ENCODE measurements at regions not wholly inside any gene's neighbourhood (a gene's known extent, or its start where the extent isn't known, plus 50 kb on each side); places are given as distances from the start of the nearest gene placed in this dataset.

DNA sequence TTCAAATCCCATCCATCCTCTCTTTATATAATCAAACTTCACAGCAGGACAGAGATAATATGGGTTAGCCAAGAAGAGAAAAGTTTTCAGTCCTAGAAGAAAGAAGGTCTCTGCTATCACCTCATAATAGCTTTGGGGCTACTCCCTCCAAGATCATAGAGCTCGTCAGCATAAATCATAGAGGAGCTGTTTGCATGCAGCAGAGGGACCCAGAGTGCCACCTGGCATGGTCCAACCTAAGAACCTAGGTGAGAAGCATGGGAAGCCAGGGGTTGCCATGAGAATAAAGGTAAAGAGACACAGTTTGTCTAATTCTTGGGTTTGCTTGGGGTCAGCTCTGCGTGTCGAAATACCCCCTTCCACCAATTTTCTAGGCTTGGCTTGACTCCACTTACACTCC lies 87.1 kb upstream of the CYP1B1 start:
- H3K4me3 ChIP-seq: no peak overlapping the region
- H3K4me1 ChIP-seq (replicated peaks in 1 of 2): no peaks in the 10 kb centered on the region
- in situ Hi-C loops (cut with MboI; ENCODE audit: low pct_unique_long_range_greater_than_20kb in 2 of 9, low sequenced_read_pairs in 9 of 9, unreplicated experiment in 9 of 9): no loop called here
- ATAC-seq (replicated peaks in 6 of 8): peak in 1 of 8 experiments; percentile 28
- 0 to 100% (median 58%) methylated on average over 1 to 3 of the region's 3 CpGs; no CpG with 5 or more reads in 6 of the 10 experiments for WGBS, 10 experiments
- H3K27ac ChIP-seq: no peak overlapping the region

DNA sequence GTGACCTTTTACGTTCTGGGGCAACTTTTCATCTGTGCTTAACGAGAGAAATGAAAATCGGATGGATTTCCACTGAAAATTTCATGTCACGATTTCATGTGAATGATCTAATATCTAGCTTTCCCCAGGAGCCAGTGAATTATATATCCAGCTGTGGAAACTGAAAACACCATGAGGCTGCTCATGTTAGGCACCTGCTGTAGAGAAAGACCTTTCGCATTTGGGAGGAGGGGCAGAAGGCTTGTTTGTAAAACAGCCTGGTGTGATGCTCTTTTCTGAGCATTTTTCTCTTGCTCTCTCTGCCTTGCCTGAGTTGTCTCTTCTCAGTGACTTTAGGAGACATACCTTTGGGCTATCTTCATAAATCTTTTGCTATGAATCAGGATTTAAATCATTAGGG lies 84.6 kb upstream of the CYP1B1 start:
- Histone ChIP-seq H3K4me1 (replicated peaks in 1 of 2) (no peaks in the 10 kb centered on the region), H3K27ac (no peak overlapping the region), H3K4me3 (no peak overlapping the region)
- no peak for ATAC-seq (replicated peaks in 6 of 8)
- in situ Hi-C loops (cut with MboI; ENCODE audit: low pct_unique_long_range_greater_than_20kb in 2 of 9, low sequenced_read_pairs in 9 of 9, unreplicated experiment in 9 of 9): no loop called here
- 20 to 97% (median 87%) methylated on average over 1 to 5 of the region's 5 CpGs; no CpG with 5 or more reads in 2 of the 10 experiments for WGBS, 10 experiments

DNA sequence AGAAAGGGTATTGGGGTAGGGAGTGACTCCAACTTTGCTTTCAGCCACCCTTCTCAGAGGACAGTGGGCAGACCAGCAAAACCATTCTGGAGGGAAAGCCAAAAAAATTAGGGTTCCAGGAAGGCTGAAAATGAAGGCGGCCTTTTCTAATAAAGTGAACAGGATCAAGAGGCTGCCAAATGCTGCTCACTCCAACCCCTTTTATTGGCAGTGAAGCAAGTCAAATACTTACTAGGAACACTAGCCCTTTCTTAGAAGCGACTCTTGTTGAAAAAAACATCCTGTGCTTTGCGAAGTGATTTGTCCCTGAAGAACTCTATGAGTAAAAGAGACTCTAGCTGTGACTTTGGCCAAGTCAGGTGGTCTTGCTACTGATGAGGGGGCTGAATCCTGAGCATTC lies 83.6 kb upstream of the CYP1B1 start:
- H3K4me1 ChIP-seq (replicated peaks in 1 of 2): no peaks in the 10 kb centered on the region
- in situ Hi-C loops (cut with MboI; ENCODE audit: low pct_unique_long_range_greater_than_20kb in 2 of 9, low sequenced_read_pairs in 9 of 9, unreplicated experiment in 9 of 9): no loop called here
- ATAC-seq (replicated peaks in 6 of 8): no peak
- WGBS, 10 experiments: 20 to 100% (median 46%) methylated on average over 2 to 3 of the region's 3 CpGs; no CpG with 5 or more reads in 4 of the 10 experiments
- H3K4me3 ChIP-seq: no peak overlapping the region
- no peak overlapping the region for H3K27ac ChIP-seq

DNA sequence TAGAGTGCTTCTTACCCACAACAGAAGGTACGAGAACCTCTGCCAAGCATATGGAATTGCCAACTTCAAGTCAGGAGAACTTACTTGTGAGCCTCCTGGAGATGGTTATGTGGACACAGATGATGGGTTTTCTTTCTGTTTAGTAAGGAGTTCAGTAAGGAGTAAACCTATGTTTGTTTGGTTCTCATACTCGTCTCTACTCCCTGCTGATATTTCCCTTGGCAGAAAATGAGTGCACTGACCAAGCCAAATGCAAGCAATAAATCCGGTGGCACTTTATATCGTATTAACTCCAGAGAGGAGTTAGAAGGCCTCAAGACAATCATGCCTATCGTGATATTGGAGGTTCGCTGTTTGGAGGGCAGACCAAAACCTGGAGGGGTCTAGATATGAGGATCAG lies 83.2 kb upstream of the CYP1B1 start:
- WGBS, 10 experiments: 34 to 94% (median 83%) methylated on average over 1 to 6 of the region's 6 CpGs
- ATAC-seq (replicated peaks in 6 of 8): no peak
- Histone ChIP-seq H3K27ac (no peak overlapping the region), H3K4me1 (replicated peaks in 1 of 2) (no peaks in the 10 kb centered on the region), H3K4me3 (no peak overlapping the region)
- in situ Hi-C loops (cut with MboI; ENCODE audit: low pct_unique_long_range_greater_than_20kb in 2 of 9, low sequenced_read_pairs in 9 of 9, unreplicated experiment in 9 of 9): no loop called here

DNA sequence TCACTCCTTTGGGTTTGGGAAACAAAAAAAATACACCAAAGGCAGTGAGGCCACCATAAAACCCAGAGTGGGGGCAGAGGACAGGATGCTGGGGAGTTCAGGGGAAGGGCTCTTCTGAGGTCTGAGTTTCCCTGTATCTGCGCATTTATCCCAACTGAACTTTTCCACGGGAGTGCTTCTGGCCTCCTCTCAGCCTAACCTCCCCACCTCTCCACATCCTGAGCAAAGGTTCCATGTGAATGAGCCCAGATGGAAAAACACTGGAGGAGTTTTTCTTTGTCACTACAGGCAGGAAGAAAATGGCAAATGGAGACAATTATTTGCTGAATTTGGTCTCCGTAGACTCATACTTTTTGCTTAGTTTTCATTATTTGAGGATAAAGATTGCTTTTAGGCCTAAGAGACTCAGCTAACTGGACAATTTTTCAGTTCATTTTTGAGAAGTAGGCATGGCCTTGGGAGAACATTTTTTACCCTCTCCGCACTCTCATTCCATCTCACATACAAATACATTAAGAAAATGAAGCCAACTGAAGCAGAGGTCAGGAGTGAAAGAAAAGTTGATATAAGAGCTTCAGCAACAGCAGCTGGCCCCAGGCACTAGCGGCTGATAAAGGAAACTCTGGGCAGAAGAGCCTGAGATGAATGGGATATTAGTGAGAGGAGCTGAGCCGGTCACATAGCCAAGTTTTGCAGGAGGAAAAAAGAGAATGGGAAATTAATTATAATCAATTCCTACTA lies 82.6 kb upstream of the CYP1B1 start:
- Histone ChIP-seq H3K4me3 (no peak overlapping the region), H3K27ac (no peak overlapping the region), H3K4me1 (replicated peaks in 1 of 2) (no peaks in the 10 kb centered on the region)
- 70 to 100% (median 90%) methylated on average over 2 to 4 of the region's 6 CpGs for WGBS, 10 experiments
- ATAC-seq (replicated peaks in 6 of 8): no peak
- in situ Hi-C loops (cut with MboI; ENCODE audit: low pct_unique_long_range_greater_than_20kb in 2 of 9, low sequenced_read_pairs in 9 of 9, unreplicated experiment in 9 of 9): no loop called here

DNA sequence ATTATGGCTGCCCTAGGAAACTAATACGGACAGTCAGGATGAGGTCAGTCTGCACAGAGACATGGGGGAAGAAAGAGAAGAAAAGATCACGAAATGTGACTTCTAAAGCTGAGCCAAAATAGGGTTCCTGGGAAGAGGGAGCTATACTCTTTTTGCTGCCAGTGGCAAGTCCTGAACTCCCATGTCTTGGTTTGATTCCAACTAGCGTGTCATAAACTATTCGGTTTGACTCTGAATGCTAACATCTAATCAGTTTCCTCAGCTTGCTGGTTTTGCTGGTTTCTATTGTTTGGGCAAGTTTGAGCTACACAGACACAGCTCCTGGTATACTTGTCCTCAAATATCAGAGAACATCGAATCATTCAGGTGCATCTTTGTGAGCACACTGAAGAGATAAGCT lies 80.5 kb upstream of the CYP1B1 start:
- WGBS, 10 experiments: 50 to 99% (median 88%) methylated on average over 2 to 5 of the region's 5 CpGs; no CpG with 5 or more reads in 2 of the 10 experiments
- in situ Hi-C loops (cut with MboI; ENCODE audit: low pct_unique_long_range_greater_than_20kb in 2 of 9, low sequenced_read_pairs in 9 of 9, unreplicated experiment in 9 of 9): no loop called here
- peaks cover 0 to 2% of the 10 kb centered on the region in 2 donors for H3K4me1 ChIP-seq (replicated peaks in 1 of 2)
- no peak overlapping the region for H3K4me3 ChIP-seq
- no peak for ATAC-seq (replicated peaks in 6 of 8)
- H3K27ac ChIP-seq: no peak overlapping the region

DNA sequence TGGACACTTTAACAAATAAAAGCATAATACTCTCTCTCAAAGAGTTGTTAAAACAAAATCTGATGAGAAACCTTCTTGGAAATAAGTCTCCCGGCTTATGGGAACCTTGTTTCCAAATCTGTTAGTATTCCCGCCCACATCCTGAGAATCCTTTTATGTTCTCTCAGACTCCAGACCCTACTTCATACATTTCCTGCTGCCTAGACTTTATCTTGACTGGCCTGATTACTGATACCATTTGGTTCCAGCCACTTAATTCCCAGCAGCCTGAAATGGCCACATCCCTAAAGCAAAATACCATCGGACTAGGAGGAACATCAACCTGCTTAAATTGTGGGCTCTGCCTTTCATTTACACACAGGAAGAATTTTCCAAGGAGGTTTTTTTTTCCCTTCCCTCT lies 79.1 kb upstream of the CYP1B1 start:
- 39 to 100% (median 95%) methylated on average over 1 to 3 of the region's 3 CpGs for WGBS, 10 experiments
- in situ Hi-C loops (cut with MboI; ENCODE audit: low pct_unique_long_range_greater_than_20kb in 2 of 9, low sequenced_read_pairs in 9 of 9, unreplicated experiment in 9 of 9): no loop called here
- no peak overlapping the region for H3K4me3 ChIP-seq
- no peak for ATAC-seq (replicated peaks in 6 of 8)
- no peak overlapping the region for H3K27ac ChIP-seq
- H3K4me1 ChIP-seq (replicated peaks in 1 of 2): peaks cover 0 to 2% of the 10 kb centered on the region in 2 donors

DNA sequence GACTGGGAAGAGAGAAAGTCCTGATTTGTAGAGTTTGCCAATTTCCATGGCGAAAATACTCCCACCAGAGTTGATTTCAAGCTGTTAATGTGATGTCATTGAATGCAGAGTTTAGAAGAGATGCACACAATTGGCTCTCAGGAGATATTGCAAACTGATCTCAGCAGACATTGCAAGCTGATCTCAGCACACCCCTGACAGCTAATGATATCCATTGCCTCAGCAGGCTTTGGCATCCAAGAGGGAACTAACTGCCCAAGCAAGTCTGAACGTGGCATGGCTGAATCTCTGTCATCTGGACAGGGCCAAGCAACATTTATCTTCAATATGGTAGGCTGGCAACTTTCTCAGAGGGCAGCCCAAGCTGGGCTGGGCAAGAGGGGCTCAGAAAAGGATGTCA lies 78.4 kb upstream of the CYP1B1 start:
- no peak for ATAC-seq (replicated peaks in 6 of 8)
- peaks cover 0 to 2% of the 10 kb centered on the region in 2 donors for H3K4me1 ChIP-seq (replicated peaks in 1 of 2)
- H3K4me3 ChIP-seq: no peak overlapping the region
- no peak overlapping the region for H3K27ac ChIP-seq
- in situ Hi-C loops (cut with MboI; ENCODE audit: low pct_unique_long_range_greater_than_20kb in 2 of 9, low sequenced_read_pairs in 9 of 9, unreplicated experiment in 9 of 9): no loop called here
- 39 to 58% (median 43%) methylated on average over 1 to 2 of the region's 2 CpGs; no CpG with 5 or more reads in 5 of the 10 experiments for WGBS, 10 experiments

DNA sequence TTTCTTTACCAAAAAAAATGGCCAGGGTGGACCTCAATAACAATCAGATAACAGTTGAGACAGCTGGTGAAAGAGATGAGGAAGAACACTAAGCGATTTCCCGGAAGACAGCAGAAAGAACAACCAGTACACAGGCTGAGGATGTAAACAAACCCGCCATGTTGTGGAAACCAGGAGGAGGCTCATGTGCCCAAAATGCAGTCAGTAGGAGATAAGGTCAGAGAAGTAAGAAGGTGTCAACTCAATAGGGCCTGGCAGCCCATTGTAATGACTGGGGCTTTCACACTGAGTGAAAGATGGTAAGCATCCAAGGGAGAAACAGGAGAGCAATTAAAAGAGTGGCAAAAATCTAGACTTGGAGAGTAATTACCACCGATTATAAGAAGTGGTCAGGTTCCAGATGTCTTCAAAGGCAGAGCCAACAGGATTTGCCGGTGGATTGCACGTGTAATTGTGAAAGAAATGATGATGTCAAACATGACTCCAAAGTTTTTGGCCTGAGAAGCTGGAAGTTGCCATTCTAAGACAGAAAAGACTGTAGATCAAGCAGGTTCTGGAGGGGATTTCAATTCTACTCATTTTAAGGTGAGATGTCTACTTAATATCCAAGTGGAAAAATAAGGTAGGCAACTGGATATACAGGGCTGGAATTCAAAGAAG lies 77.7 kb upstream of the CYP1B1 start:
- Histone ChIP-seq H3K27ac (no peak overlapping the region), H3K4me1 (replicated peaks in 1 of 2) (peaks cover 0 to 2% of the 10 kb centered on the region in 2 donors), H3K4me3 (no peak overlapping the region)
- in situ Hi-C loops (cut with MboI; ENCODE audit: low pct_unique_long_range_greater_than_20kb in 2 of 9, low sequenced_read_pairs in 9 of 9, unreplicated experiment in 9 of 9): no loop called here
- ATAC-seq (replicated peaks in 6 of 8): no peak
- WGBS, 10 experiments: 70 to 91% (median 78%) methylated on average over 1 to 5 of the region's 6 CpGs; no CpG with 5 or more reads in 2 of the 10 experiments

DNA sequence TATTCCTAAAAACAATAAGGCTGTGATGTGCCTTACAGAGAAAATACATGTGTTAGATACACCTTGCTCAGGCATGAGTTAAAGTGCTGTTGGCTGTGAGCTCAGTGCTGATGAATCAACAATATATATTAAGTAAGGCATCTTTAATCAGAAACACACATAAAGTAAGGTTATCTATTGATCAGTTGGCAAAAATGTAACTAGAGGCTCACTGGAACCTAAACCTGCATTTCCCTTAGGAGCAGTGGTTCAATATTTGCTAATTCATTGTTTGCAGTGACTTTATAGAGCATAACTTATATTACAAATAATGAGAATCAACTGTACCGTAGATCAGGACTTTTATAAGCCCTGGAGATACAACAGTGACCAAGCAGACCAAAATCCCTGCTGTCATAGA lies 77.0 kb upstream of the CYP1B1 start:
- 43 to 100% (median 67%) methylated on average over 1 of the region's 1 CpG; no CpG with 5 or more reads in 2 of the 10 experiments for WGBS, 10 experiments
- Histone ChIP-seq H3K27ac (no peak overlapping the region), H3K4me3 (no peak overlapping the region), H3K4me1 (replicated peaks in 1 of 2) (peaks cover 0 to 2% of the 10 kb centered on the region in 2 donors)
- in situ Hi-C loops (cut with MboI; ENCODE audit: low pct_unique_long_range_greater_than_20kb in 2 of 9, low sequenced_read_pairs in 9 of 9, unreplicated experiment in 9 of 9): no loop called here
- no peak for ATAC-seq (replicated peaks in 6 of 8)

DNA sequence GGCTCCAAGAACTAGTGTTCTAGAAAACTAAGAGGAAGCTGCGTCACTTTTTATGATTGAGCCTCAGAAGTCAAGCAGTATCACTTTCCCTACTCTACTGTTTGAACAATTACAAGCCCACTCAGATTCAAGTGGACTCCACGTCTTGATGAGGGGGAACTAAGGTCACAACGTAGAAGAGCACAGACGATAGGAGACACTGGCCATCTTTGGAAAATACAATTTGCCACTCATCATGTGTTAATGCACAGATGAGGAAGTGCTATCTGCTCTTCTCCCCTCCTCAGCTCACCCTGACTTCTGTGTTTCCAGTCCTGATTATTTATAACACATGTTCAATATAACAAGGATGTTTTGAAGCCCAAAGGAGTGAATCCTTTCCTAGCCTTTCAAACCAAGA lies 76.1 kb upstream of the CYP1B1 start:
- H3K27ac ChIP-seq: no peak overlapping the region
- in situ Hi-C loops (cut with MboI; ENCODE audit: low pct_unique_long_range_greater_than_20kb in 2 of 9, low sequenced_read_pairs in 9 of 9, unreplicated experiment in 9 of 9): no loop called here
- WGBS, 10 experiments: 35 to 100% (median 77%) methylated on average over 1 to 3 of the region's 4 CpGs; no CpG with 5 or more reads in 3 of the 10 experiments
- ATAC-seq (replicated peaks in 6 of 8): no peak
- H3K4me3 ChIP-seq: no peak overlapping the region
- peaks cover 0 to 2% of the 10 kb centered on the region in 2 donors for H3K4me1 ChIP-seq (replicated peaks in 1 of 2)

DNA sequence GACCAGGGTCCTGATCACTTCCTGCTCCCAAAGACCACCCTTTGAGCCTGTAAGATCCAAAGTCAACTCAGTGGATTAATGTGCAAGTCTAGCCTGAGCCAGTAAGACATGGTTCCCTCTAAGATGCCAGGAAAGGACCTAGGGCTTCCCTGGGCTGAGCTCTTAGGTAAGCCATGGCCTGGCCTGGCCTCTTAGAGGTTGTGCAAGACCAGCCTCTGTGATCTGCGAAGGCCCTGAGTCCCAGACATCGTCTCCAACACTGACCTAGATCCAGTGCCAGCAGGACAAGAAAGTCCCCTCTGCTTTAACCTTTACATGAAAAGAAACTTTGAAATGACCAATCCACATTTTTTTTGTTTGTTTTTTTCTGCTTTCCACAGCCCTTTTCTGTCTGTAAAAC lies 73.6 kb upstream of the CYP1B1 start:
- WGBS, 10 experiments: 40 to 100% (median 82%) methylated on average over 1 to 2 of the region's 2 CpGs; no CpG with 5 or more reads in 5 of the 10 experiments
- Histone ChIP-seq H3K4me1 (replicated peaks in 1 of 2) (peaks cover 0 to 2% of the 10 kb centered on the region in 2 donors), H3K27ac (no peak overlapping the region), H3K4me3 (no peak overlapping the region)
- no peak for ATAC-seq (replicated peaks in 6 of 8)
- in situ Hi-C loops (cut with MboI; ENCODE audit: low pct_unique_long_range_greater_than_20kb in 2 of 9, low sequenced_read_pairs in 9 of 9, unreplicated experiment in 9 of 9): no loop called here

DNA sequence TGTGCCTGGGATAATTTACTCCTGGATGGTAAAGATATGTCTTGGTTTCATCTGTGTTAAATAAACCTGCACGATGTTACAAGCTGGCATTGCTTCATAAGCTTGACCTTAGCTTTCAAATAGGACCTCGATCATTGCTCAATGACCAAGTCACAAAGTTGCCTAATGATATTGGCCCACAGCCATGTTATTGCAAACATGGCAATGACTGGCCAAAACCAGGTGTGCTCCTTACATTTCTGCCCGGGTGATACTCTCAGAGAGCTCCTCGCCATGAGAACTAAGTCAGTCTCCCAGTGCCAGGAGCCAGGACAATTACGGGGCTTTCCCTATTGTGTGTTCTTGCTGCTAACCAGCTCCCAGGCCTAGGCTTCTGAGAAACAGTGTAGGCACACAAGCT lies 72.5 kb upstream of the CYP1B1 start:
- 0 to 100% (median 75%) methylated on average over 1 to 5 of the region's 5 CpGs; no CpG with 5 or more reads in 1 of the 10 experiments for WGBS, 10 experiments
- Histone ChIP-seq H3K4me3 (no peak overlapping the region), H3K4me1 (replicated peaks in 1 of 2) (peaks cover 0 to 2% of the 10 kb centered on the region in 2 donors), H3K27ac (no peak overlapping the region)
- no peak for ATAC-seq (replicated peaks in 6 of 8)
- in situ Hi-C loops (cut with MboI; ENCODE audit: low pct_unique_long_range_greater_than_20kb in 2 of 9, low sequenced_read_pairs in 9 of 9, unreplicated experiment in 9 of 9): no loop called here
